ENCODE measurements at regions not wholly inside any gene's neighbourhood (a gene's known extent, or its start where the extent isn't known, plus 50 kb on each side); places are given as distances from the start of the nearest gene placed in this dataset.

DNA sequence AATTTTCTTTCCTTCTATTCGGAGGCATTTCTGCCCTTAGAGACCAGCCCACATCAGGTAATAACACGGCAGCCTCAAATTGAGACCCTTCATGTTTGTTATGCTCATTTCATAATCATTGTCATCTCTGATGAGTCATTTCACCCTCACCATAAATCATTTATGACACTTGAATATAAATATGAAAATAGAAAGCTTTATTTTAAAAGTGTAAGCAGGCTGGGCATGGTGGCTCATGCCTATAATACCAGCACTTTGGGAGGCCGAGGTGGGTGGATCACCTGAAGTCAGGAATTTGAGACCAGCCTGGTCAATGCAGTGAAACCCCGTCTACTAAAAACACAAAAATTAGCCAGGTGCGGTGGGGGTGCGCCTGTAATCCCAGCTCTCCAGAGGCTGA lies 57.4 kb upstream of the EGFR start:
- ATAC-seq (no peak), DNase-seq (ENCODE audit: low spot score in 2 of 2) (no peak)
- Mint-ChIP-seq H3K27ac (no peak overlapping the region), H3K36me3 (peaks cover 0 to 4% of the 10 kb centered on the region in 2 donors), H3K9me3 (peaks cover 9 to 11% of the 10 kb centered on the region in 2 donors)

DNA sequence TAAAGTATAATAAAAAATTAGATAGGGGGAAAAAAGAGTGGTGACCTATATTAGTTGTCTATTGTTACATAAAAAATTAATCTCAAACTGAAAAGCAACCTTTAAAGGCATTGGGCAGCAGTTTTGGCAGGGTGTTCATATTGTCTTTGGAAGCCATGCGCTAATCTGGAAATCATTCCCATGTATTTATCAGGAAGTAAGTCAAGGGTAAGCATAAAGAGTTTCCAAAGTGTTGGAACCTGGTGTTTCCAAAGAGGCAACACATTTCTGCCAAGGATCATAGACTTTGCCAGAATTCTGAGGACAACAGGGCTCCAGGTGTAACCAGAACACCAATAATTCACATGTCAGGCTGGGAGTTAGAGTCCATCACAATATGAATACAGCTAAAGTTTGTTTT lies 55.7 kb upstream of the EGFR start:
- Mint-ChIP-seq H3K9me3 (peaks cover 3 to 4% of the 10 kb centered on the region in 2 donors), H3K27ac (no peak overlapping the region), H3K36me3 (peaks cover 0 to 4% of the 10 kb centered on the region in 2 donors)
- ATAC-seq: no peak
- DNase-seq (ENCODE audit: low spot score in 2 of 2): no peak

- Mint-ChIP-seq H3K36me3 (peaks cover 0 to 4% of the 10 kb centered on the region in 2 donors), H3K9me3 (peaks cover 3 to 4% of the 10 kb centered on the region in 2 donors), H3K27ac (no peak overlapping the region)
- DNase-seq (ENCODE audit: low spot score in 2 of 2): no peak
- ATAC-seq: no peak
Measured at GRCh38 chr7:54964136-54964535, 54.7 kb upstream of the EGFR start.

GRCh38 chr7:54967377-54967776 lies 51.4 kb upstream of the EGFR start:
- no peaks in the 10 kb centered on the region for H3K36me3 Mint-ChIP-seq
- peaks cover 5 to 10% of the 10 kb centered on the region in 2 donors for H3K9me3 Mint-ChIP-seq
- ATAC-seq: no peak
- no peak for DNase-seq (ENCODE audit: low spot score in 2 of 2)
- H3K27ac Mint-ChIP-seq: no peak overlapping the region

DNA sequence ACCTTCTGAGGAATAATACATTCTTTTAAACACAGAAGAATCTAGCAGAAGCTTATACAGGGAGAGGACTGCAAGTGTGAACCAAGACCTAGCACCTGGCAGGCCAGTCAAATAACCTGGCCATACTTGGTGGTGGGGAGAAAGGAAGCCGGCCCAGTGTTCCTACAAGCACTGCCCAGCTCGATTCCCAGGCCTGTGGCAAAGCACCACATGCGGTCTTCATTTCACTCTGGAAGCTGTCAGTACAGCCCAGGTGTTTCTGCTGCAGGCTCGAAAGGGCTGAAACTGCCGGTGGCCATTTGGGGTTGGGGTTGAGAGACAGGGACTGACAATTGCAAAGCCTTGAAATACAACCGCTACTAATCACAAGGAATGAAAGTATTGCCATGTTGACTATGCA lies 50.8 kb upstream of the EGFR start:
- Mint-ChIP-seq H3K9me3 (peaks cover 7 to 15% of the 10 kb centered on the region in 2 donors), H3K36me3 (peaks cover 3 to 5% of the 10 kb centered on the region in 2 donors), H3K27ac (no peak overlapping the region)
- DNase-seq (ENCODE audit: low spot score in 2 of 2) (no peak), ATAC-seq (no peak)

Data from activated naive CD4-positive, alpha-beta T cell treated with anti-CD3 and anti-CD28 coated beads, Interleukin-2, amount 50 U/mL, for 72 hours (primary cell).